ENCODE measurements at regions not wholly inside any gene's neighbourhood (a gene's known extent, or its start where the extent isn't known, plus 50 kb on each side); places are given as distances from the start of the nearest gene placed in this dataset.

DNA sequence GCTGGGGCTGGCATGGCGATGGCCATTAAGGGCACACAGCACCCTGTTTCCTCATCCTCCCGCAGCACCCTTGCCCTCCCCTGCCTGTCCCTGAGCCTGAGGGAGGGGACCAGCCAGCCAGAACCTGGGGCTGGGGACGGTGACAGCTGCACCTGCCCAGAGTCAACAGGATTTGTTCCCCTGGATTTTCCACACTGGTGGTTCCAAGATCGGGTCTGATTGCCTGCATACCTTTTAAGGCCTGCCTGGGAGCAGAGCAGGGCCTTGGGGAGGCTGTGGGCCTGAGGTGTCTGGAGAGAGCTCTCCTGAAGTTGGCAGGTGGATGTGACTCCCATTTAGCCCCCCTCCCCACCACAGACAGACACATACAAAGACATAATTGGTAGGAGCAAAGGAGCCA is 61.0 kb upstream of the C5orf58 start:
- TF ChIP-seq FOXM1 (CRISPR knock-in tag; IDR thresholded peaks at IDR 0.05) = no peak
- TF ChIP-seq ZNF761 (CRISPR knock-in tag; conservative IDR thresholded peaks at IDR 0.05) = no peak
- TF ChIP-seq, protein P1, sequence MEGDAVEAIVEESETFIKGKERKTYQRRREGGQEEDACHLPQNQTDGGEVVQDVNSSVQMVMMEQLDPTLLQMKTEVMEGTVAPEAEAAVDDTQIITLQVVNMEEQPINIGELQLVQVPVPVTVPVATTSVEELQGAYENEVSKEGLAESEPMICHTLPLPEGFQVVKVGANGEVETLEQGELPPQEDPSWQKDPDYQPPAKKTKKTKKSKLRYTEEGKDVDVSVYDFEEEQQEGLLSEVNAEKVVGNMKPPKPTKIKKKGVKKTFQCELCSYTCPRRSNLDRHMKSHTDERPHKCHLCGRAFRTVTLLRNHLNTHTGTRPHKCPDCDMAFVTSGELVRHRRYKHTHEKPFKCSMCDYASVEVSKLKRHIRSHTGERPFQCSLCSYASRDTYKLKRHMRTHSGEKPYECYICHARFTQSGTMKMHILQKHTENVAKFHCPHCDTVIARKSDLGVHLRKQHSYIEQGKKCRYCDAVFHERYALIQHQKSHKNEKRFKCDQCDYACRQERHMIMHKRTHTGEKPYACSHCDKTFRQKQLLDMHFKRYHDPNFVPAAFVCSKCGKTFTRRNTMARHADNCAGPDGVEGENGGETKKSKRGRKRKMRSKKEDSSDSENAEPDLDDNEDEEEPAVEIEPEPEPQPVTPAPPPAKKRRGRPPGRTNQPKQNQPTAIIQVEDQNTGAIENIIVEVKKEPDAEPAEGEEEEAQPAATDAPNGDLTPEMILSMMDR (CRISPR knock-in tag; IDR thresholded peaks at IDR 0.05) = no peak
- TF ChIP-seq, protein P2, sequence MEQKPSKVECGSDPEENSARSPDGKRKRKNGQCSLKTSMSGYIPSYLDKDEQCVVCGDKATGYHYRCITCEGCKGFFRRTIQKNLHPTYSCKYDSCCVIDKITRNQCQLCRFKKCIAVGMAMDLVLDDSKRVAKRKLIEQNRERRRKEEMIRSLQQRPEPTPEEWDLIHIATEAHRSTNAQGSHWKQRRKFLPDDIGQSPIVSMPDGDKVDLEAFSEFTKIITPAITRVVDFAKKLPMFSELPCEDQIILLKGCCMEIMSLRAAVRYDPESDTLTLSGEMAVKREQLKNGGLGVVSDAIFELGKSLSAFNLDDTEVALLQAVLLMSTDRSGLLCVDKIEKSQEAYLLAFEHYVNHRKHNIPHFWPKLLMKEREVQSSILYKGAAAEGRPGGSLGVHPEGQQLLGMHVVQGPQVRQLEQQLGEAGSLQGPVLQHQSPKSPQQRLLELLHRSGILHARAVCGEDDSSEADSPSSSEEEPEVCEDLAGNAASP (CRISPR knock-in tag; IDR thresholded peaks at IDR 0.05; ENCODE audit: borderline replicate concordance) = no peak
- TF ChIP-seq NBN (conservative IDR thresholded peaks at IDR 0.05) = no peak
- no peak for TF ChIP-seq SIX4 (CRISPR knock-in tag; IDR thresholded peaks at IDR 0.05)
- TF ChIP-seq ZNF251 (CRISPR knock-in tag; IDR thresholded peaks at IDR 0.05) = no peak
- TF ChIP-seq SNRNP70 (IDR thresholded peaks at IDR 0.05; ENCODE audit: low read depth, low read length) = no peak
- no peak for TF ChIP-seq KAT7 (CRISPR knock-in tag; IDR thresholded peaks at IDR 0.05; ENCODE audit: borderline replicate concordance)
- TF ChIP-seq TAF1 (CRISPR knock-in tag; IDR thresholded peaks at IDR 0.05) = no peak
- TF ChIP-seq, protein P3, sequence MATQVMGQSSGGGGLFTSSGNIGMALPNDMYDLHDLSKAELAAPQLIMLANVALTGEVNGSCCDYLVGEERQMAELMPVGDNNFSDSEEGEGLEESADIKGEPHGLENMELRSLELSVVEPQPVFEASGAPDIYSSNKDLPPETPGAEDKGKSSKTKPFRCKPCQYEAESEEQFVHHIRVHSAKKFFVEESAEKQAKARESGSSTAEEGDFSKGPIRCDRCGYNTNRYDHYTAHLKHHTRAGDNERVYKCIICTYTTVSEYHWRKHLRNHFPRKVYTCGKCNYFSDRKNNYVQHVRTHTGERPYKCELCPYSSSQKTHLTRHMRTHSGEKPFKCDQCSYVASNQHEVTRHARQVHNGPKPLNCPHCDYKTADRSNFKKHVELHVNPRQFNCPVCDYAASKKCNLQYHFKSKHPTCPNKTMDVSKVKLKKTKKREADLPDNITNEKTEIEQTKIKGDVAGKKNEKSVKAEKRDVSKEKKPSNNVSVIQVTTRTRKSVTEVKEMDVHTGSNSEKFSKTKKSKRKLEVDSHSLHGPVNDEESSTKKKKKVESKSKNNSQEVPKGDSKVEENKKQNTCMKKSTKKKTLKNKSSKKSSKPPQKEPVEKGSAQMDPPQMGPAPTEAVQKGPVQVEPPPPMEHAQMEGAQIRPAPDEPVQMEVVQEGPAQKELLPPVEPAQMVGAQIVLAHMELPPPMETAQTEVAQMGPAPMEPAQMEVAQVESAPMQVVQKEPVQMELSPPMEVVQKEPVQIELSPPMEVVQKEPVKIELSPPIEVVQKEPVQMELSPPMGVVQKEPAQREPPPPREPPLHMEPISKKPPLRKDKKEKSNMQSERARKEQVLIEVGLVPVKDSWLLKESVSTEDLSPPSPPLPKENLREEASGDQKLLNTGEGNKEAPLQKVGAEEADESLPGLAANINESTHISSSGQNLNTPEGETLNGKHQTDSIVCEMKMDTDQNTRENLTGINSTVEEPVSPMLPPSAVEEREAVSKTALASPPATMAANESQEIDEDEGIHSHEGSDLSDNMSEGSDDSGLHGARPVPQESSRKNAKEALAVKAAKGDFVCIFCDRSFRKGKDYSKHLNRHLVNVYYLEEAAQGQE (IDR thresholded peaks at IDR 0.05; ENCODE audit: borderline replicate concordance in 1 of 2, low read depth in 1 of 2, low read length in 2 of 2) = no peak
- TF ChIP-seq, protein P4, sequence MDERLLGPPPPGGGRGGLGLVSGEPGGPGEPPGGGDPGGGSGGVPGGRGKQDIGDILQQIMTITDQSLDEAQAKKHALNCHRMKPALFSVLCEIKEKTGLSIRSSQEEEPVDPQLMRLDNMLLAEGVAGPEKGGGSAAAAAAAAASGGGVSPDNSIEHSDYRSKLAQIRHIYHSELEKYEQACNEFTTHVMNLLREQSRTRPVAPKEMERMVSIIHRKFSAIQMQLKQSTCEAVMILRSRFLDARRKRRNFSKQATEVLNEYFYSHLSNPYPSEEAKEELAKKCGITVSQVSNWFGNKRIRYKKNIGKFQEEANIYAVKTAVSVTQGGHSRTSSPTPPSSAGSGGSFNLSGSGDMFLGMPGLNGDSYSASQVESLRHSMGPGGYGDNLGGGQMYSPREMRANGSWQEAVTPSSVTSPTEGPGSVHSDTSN (CRISPR knock-in tag; IDR thresholded peaks at IDR 0.05) = no peak
